H1 (cell line): ENCODE measurements at regions not wholly inside any gene's neighbourhood (a gene's known extent, or its start where the extent isn't known, plus 50 kb on each side); places are given as distances from the start of the nearest gene placed in this dataset.

ENCODE experiments used
- MAX ChIP-seq: IDR thresholded peaks from 2 replicates; pipeline ENCODE4 v1.6.1; 2012; ENCODE audit warnings: inconsistent platforms
- RXRA ChIP-seq: IDR thresholded peaks from 2 replicates; pipeline ENCODE4 v1.6.1; 2011; ENCODE audit warnings: low read depth, mild to moderate bottlenecking, low read length, moderate library complexity; ENCODE audit not compliant: insufficient read depth
- SP2 ChIP-seq: IDR thresholded peaks from 2 replicates; pipeline ENCODE4 v1.6.1; 2012; ENCODE audit warnings: mild to moderate bottlenecking, low read length, inconsistent platforms

GRCh38 chr1:30450818-30451233 is 272.6 kb downstream of the MATN1 start (continued):
- TF ChIP-seq MAX = no peak
- TF ChIP-seq RXRA = no peak
- TF ChIP-seq SP2 = no peak
